ENCODE measurements at regions not wholly inside any gene's neighbourhood (a gene's known extent, or its start where the extent isn't known, plus 50 kb on each side); places are given as distances from the start of the nearest gene placed in this dataset.
"Not testable (repeated sequence)": the region's sequence is repeated elsewhere in the genome, so short reads cannot be mapped to it uniquely, and the experiment has no call there.

DNA sequence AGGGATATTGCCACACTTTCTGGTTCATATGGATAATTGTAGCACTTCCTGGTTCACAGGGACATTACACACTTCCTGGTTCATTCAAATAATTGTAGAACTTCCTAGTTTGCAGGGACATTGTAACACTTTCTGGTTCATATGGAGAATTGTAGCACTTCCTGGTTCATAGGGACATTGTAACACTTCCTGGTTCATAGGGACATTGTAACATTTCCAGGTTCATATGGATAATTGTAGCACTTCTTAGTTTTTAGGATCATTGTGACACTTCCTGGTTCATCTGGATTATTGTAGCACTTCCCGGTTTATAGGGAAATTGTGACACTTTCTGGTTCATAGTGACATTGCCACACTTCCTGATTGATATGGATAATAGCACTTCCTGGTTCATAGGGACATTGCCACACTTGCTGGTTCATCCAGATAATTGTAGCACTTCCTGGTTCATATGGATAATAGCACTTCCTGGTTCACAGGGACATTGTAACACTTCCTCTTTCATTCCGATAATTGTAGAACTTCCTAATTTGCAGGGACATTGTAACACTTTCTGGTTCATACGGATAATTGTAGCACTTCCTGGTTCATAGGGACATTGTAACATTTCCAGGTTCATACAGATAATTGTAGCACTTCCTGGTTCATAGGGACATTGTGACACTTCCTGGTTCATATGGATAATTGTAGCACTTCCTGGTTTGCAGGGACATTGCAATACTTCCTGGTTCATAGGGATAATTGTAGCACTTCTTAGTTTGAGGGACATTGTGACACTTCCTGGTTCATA is 59.2 kb upstream of the CD99 start:
- no peaks in the 10 kb centered on the region for H3K9me1 ChIP-seq (replicated peaks; ENCODE audit: control insufficient read depth, extremely low read depth, insufficient read depth, low read length)
- H2AFZ ChIP-seq (ENCODE audit: low read depth, low read length), result no peak overlapping the region
- no TSS peak for BruUV-seq (replicated peaks)
- no peak overlapping the region for H3K27ac ChIP-seq (ENCODE audit: insufficient read depth, low read depth, low read length)
- FAIRE-seq (no peak), DNase-seq (ENCODE audit: low read depth, low spot score) (no peak)
- POLR2A ChIA-PET, result no interaction called here
- no peaks in the 10 kb centered on the region for H3K4me1 ChIP-seq (ENCODE audit: control insufficient read depth, extremely low read depth, insufficient read depth, low read length)
- peaks cover 10 to 16% of the 10 kb centered on the region in 2 experiments for H3K36me3 ChIP-seq (ENCODE audit: control insufficient read depth in 2 of 2, extremely low read depth in 1 of 2, insufficient read depth in 2 of 2, low read length in 2 of 2)
- no peaks in the 10 kb centered on the region for H4K20me1 ChIP-seq (replicated peaks; ENCODE audit: control insufficient read depth, extremely low read depth, insufficient read depth, low read length)
- dilution Hi-C loops (cut with MboI; ENCODE audit: extremely low pct_ligation_motif_present, low sequenced_read_pairs) (no loop called here), intact Hi-C loops (cut with micrococcal nuclease) (no loop called here)
- no peaks in the 10 kb centered on the region for H3K9me3 ChIP-seq (replicated peaks; ENCODE audit: control insufficient read depth, insufficient read depth, low read length)
- no peaks in the 10 kb centered on the region for H3K27me3 ChIP-seq (ENCODE audit: control insufficient read depth in 2 of 2, insufficient read depth in 2 of 2, low read length in 2 of 2)
- CTCF ChIA-PET, result no interaction called here
- H3K9ac ChIP-seq (replicated peaks; ENCODE audit: extremely low read depth, insufficient read depth, low read length), result no peak overlapping the region
- H3K4me3 ChIP-seq (replicated peaks in 1 of 3; ENCODE audit: insufficient read depth in 1 of 3, low read depth in 1 of 3, low read length in 3 of 3), result no peak overlapping the region
- TF ChIP-seq POLR2AphosphoS5 (IDR thresholded peaks at IDR 0.05; ENCODE audit: insufficient read depth, low read depth, low read length), result no peak
- TF ChIP-seq JUN (IDR thresholded peaks at IDR 0.05; ENCODE audit: borderline replicate concordance, insufficient read depth, insufficient read length, low read depth), result no peak
- no peak for TF ChIP-seq POLR2A (IDR thresholded peaks at IDR 0.05; ENCODE audit: low read depth, low read length)
- TF ChIP-seq FOS (IDR thresholded peaks at IDR 0.05; ENCODE audit: borderline replicate concordance, insufficient read depth, low read length), result no peak
- TF ChIP-seq MYC (IDR thresholded peaks at IDR 0.05; ENCODE audit: low read depth, low read length), result no peak
- TF ChIP-seq, protein P1, sequence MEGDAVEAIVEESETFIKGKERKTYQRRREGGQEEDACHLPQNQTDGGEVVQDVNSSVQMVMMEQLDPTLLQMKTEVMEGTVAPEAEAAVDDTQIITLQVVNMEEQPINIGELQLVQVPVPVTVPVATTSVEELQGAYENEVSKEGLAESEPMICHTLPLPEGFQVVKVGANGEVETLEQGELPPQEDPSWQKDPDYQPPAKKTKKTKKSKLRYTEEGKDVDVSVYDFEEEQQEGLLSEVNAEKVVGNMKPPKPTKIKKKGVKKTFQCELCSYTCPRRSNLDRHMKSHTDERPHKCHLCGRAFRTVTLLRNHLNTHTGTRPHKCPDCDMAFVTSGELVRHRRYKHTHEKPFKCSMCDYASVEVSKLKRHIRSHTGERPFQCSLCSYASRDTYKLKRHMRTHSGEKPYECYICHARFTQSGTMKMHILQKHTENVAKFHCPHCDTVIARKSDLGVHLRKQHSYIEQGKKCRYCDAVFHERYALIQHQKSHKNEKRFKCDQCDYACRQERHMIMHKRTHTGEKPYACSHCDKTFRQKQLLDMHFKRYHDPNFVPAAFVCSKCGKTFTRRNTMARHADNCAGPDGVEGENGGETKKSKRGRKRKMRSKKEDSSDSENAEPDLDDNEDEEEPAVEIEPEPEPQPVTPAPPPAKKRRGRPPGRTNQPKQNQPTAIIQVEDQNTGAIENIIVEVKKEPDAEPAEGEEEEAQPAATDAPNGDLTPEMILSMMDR (IDR thresholded peaks at IDR 0.05; ENCODE audit: extremely low read depth in 1 of 2, insufficient read depth in 1 of 2, low read depth in 1 of 2, low read length in 2 of 2), result no peak
- TF ChIP-seq MAX (IDR thresholded peaks at IDR 0.05; ENCODE audit: insufficient read depth, insufficient read length), result no peak
- no peak for TF ChIP-seq EZH2 (IDR thresholded peaks at IDR 0.05; ENCODE audit: borderline replicate concordance, low read depth, low read length, severe bottlenecking)
- no peak for TF ChIP-seq GATA2 (IDR thresholded peaks at IDR 0.05; ENCODE audit: insufficient read depth, insufficient read length, low read depth, low read length)
- no peak overlapping the region for H3K4me2 ChIP-seq (ENCODE audit: insufficient read depth, low read length)
- H3K79me2 ChIP-seq (ENCODE audit: control insufficient read depth, insufficient read depth, low read length), result peaks cover 52% of the 10 kb centered on the region

DNA sequence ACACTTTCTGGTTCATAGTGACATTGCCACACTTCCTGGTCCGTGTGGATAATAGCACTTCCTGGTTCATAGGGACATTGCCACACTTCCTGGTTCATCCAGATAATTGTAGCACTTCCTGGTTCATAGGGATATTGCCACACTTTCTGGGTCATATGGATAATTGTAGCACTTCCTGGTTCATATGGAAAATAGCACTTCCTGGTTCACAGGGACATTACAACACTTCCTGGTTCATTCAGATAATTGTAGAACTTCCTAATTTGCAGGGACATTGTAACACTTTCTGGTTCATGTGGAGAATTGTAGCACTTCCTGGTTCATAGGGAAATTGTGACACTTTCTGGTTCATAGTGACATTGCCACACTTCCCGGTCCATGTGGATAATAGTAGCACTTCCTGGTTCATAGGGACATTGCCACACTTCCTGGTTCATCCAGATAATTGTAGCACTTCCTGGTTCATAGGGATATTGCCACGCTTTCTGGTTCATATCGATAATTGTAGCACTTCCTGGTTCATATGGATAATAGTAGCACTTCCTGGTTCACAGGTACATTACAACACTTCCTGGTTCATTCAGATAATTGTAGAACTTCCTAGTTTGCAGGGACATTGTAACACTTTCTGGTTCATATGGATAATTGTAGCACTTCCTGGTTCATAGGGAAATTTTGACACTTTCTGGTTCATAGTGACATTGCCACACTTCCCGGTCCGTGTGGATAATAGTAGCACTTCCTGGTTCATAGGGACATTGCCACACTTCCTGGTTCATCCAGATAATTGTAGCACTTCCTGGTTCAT is 60.0 kb upstream of the CD99 start:
- peaks cover 56% of the 10 kb centered on the region for H3K79me2 ChIP-seq (ENCODE audit: control insufficient read depth, insufficient read depth, low read length)
- CTCF ChIA-PET; H3K27ac ChIP-seq (ENCODE audit: insufficient read depth, low read depth, low read length); H3K4me1 ChIP-seq (ENCODE audit: control insufficient read depth, extremely low read depth, insufficient read depth, low read length); DNase-seq (ENCODE audit: low read depth, low spot score); H4K20me1 ChIP-seq (replicated peaks; ENCODE audit: control insufficient read depth, extremely low read depth, insufficient read depth, low read length); FAIRE-seq; H3K9ac ChIP-seq (replicated peaks; ENCODE audit: extremely low read depth, insufficient read depth, low read length); H3K4me2 ChIP-seq (ENCODE audit: insufficient read depth, low read length); H3K27me3 ChIP-seq (ENCODE audit: control insufficient read depth in 2 of 2, insufficient read depth in 2 of 2, low read length in 2 of 2); BruUV-seq (replicated peaks); POLR2A ChIA-PET; H3K4me3 ChIP-seq (replicated peaks in 1 of 3; ENCODE audit: insufficient read depth in 1 of 3, low read depth in 1 of 3, low read length in 3 of 3); intact Hi-C loops (cut with micrococcal nuclease); H3K9me3 ChIP-seq (replicated peaks; ENCODE audit: control insufficient read depth, insufficient read depth, low read length); H2AFZ ChIP-seq (ENCODE audit: low read depth, low read length); H3K9me1 ChIP-seq (replicated peaks; ENCODE audit: control insufficient read depth, extremely low read depth, insufficient read depth, low read length); dilution Hi-C loops (cut with MboI; ENCODE audit: extremely low pct_ligation_motif_present, low sequenced_read_pairs): not testable (repeated sequence)
- H3K36me3 ChIP-seq (ENCODE audit: control insufficient read depth in 2 of 2, extremely low read depth in 1 of 2, insufficient read depth in 2 of 2, low read length in 2 of 2), result peaks cover 14 to 16% of the 10 kb centered on the region in 2 experiments

All from endothelial cell of umbilical vein (primary cell).